Left ventricle myocardium inferior (tissue), 1 donor: ENCODE measurements at regions not wholly inside any gene's neighbourhood (a gene's known extent, or its start where the extent isn't known, plus 50 kb on each side); places are given as distances from the start of the nearest gene placed in this dataset.

Experiments
- DNase-seq: peaks from one replicate; pipeline ENCODE4 v3.0.0-alpha.2; 2020
- H3K27ac ChIP-seq: fragments of 200-600 bp; replicated peaks from 2 replicates; pipeline ENCODE4 v1.8.0; 2021
- H3K27me3 ChIP-seq: fragments of 200-600 bp; 2 replicates; pipeline ENCODE4 v1.8.0; 2021; ENCODE audit warnings: low read depth
- H3K36me3 ChIP-seq: fragments of 200-600 bp; 2 replicates; pipeline ENCODE4 v1.8.0; 2021
- H3K4me1 ChIP-seq: fragments of 200-600 bp; 2 replicates; pipeline ENCODE4 v1.8.0; 2021
- H3K4me3 ChIP-seq: fragments of 200-600 bp; 2 replicates; pipeline ENCODE4 v1.8.0; 2021; ENCODE audit warnings: mild to moderate bottlenecking, moderate library complexity
- H3K9me3 ChIP-seq: fragments of 200-600 bp; replicated peaks from 2 replicates; pipeline ENCODE4 v1.8.0; 2021
- intact Hi-C: fragments of 100-400 bp; cut with micrococcal nuclease; formaldehyde crosslinking; loops from one replicate; pipeline ENCODE4 v1.11.0; 2022
- TF ChIP-seq, protein P1 (sequence below): fragments of 200-600 bp; IDR thresholded peaks from 2 replicates; pipeline ENCODE4 v1.8.0; 2021; ENCODE audit warnings: antibody characterized with exemption, mild to moderate bottlenecking, borderline replicate concordance
- donor health status: DM: no; HTN: yes; CAD: no; lungs with severe emphysema.

- Histone ChIP-seq H3K4me3 (no peak overlapping the region), H3K27me3 (no peaks in the 10 kb centered on the region), H3K27ac (no peak overlapping the region), H3K36me3 (no peaks in the 10 kb centered on the region), H3K9me3 (peaks cover 10% of the 10 kb centered on the region), H3K4me1 (peaks cover 11% of the 10 kb centered on the region)
- intact Hi-C loops: loop anchor here (10.0 kb wide), 1 partner anchor 144 kb away; no protein-coding TSS in a partner anchor
- TF ChIP-seq, protein P1, sequence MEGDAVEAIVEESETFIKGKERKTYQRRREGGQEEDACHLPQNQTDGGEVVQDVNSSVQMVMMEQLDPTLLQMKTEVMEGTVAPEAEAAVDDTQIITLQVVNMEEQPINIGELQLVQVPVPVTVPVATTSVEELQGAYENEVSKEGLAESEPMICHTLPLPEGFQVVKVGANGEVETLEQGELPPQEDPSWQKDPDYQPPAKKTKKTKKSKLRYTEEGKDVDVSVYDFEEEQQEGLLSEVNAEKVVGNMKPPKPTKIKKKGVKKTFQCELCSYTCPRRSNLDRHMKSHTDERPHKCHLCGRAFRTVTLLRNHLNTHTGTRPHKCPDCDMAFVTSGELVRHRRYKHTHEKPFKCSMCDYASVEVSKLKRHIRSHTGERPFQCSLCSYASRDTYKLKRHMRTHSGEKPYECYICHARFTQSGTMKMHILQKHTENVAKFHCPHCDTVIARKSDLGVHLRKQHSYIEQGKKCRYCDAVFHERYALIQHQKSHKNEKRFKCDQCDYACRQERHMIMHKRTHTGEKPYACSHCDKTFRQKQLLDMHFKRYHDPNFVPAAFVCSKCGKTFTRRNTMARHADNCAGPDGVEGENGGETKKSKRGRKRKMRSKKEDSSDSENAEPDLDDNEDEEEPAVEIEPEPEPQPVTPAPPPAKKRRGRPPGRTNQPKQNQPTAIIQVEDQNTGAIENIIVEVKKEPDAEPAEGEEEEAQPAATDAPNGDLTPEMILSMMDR: peak; percentile 81
- no peak for DNase-seq
These were observed 196.9 kb upstream of the RHOBTB1 start for GRCh38 chr10:61140765-61141392.

- no peak for DNase-seq
These were observed 195.6 kb upstream of the RHOBTB1 start for GRCh38 chr10:61139592-61139953.

DNA sequence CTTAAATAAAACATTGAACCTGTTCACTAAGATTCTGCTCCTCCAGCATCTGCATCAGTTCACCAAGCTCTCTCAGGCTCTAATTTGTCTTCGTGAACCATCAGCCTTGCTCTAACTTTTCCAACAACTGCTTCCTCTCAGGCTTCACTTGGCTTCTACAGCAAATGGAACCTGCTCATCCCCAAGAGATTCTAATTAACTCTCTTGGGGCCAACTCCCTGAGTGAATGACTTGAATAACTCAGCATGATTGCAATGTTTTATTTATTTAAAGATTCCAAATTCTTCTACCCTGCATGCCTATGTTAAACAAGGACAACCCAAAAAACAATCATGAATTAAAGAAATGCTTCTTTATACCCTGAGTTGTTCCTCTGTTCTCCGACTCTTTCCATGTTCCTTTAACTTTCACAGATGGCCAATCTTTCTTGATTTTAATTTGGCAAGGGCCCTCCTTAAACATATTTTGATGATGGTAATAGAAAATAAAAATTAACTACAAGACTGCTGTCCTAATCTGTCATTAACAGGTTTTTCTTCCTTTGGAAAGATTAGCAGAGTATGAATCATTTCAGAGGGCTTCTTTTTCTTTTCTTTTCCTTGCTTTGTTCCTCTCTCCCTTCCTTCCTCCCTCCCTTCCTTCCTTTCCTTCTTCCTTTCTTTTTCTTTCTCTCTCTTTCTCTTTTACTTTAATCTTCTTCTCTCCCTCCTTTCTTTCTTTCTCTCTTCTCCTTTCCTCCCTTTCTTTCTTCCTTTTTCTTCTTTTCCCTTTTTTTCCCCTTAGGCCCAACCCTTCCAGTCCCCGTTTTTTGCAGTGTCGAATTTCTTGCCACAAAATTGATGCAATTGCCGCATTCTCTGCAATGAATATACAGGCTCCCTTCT is 195.0 kb upstream of the RHOBTB1 start:
- DNase-seq: no peak
- intact Hi-C loops: no loop called here
- TF ChIP-seq, protein P1: no peak

More at GRCh38 chr10:61139592-61139953, 195.6 kb upstream of the RHOBTB1 start:
- Histone ChIP-seq H3K27me3 (no peaks in the 10 kb centered on the region), H3K36me3 (no peaks in the 10 kb centered on the region), H3K27ac (no peak overlapping the region), H3K4me3 (no peak overlapping the region), H3K4me1 (peaks cover 11% of the 10 kb centered on the region), H3K9me3 (peaks cover 10% of the 10 kb centered on the region)
- intact Hi-C loops: no loop called here
- TF ChIP-seq, protein P1: no peak

DNA sequence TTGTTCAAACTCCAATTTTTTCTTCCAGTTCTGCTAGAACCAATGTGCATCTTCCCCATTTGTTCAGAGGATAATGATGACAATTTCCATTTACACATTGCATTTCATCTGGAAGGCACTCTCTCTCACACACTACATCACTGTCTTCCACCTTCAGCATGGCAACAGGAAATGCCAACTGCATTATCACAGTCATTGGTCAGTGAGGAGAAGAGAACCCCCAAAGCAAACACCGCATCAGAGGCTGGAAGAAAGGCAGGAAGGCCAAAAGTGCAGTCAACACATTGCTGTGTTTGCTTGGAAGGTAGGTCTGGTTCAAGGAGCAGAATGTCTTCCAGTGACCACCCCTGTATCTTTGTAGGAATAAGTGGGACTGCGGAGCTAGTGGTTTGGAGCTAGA is 192.2 kb upstream of the RHOBTB1 start:
- no peaks in the 10 kb centered on the region for H3K36me3 ChIP-seq
- H3K9me3 ChIP-seq: no peaks in the 10 kb centered on the region
- DNase-seq: no peak
- H3K4me3 ChIP-seq: no peak overlapping the region
- TF ChIP-seq, protein P1: no peak
- intact Hi-C loops: no loop called here
- H3K27ac ChIP-seq: no peak overlapping the region
- peaks cover 11% of the 10 kb centered on the region for H3K4me1 ChIP-seq
- H3K27me3 ChIP-seq: no peaks in the 10 kb centered on the region

More for the DNA sequence above, 195.0 kb upstream of the RHOBTB1 start:
- H3K27me3 ChIP-seq: no peaks in the 10 kb centered on the region
- H3K27ac ChIP-seq: no peak overlapping the region
- peaks cover 11% of the 10 kb centered on the region for H3K4me1 ChIP-seq
- peaks cover 10% of the 10 kb centered on the region for H3K9me3 ChIP-seq
- H3K4me3 ChIP-seq: no peak overlapping the region
- H3K36me3 ChIP-seq: no peaks in the 10 kb centered on the region

DNA sequence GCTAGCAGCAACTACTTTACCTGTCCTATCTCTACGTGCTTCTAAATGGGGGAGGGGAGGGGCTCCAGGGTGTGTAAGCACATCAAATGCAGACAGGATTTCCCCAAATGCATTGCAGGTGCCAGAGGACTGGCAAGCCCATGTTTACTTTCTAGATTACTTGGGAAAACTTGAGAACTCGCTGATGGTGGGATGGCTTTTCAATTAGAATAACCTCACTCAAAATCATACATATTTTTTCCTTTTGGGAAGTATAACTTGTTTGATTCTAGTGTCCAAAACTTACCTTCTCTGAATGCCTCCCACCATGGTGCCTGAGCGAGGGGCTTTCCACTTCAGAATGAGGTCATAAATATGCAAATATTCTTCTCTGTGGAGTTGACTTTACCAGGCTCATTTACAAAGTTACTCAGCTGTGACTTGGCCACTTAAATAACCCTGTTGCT is 191.3 kb upstream of the RHOBTB1 start:
- H3K27me3 ChIP-seq: no peaks in the 10 kb centered on the region
- no peak for DNase-seq
- H3K9me3 ChIP-seq: no peaks in the 10 kb centered on the region
- H3K4me1 ChIP-seq: peaks cover 11% of the 10 kb centered on the region
- H3K27ac ChIP-seq: no peak overlapping the region
- no peak overlapping the region for H3K4me3 ChIP-seq
- TF ChIP-seq, protein P1: no peak
- intact Hi-C loops: no loop called here
- H3K36me3 ChIP-seq: no peaks in the 10 kb centered on the region
